C4-2B (cell line): ENCODE measurements at regions not wholly inside any gene's neighbourhood (a gene's known extent, or its start where the extent isn't known, plus 50 kb on each side); places are given as distances from the start of the nearest gene placed in this dataset.

ENCODE experiments used
- H3K27ac ChIP-seq: fragments of 450-650 bp; 2 replicates; pipeline ENCODE4 v1.5.1; 2017
- ZFX ChIP-seq: fragments of 450-650 bp; IDR thresholded peaks from 2 replicates; pipeline ENCODE4 v1.6.1; 2017
- TF ChIP-seq, protein P1 (sequence below): fragments of 450-650 bp; conservative IDR thresholded peaks from 2 replicates; pipeline ENCODE4 v1.5.1; 2017; ENCODE audit warnings: mild to moderate bottlenecking

DNA sequence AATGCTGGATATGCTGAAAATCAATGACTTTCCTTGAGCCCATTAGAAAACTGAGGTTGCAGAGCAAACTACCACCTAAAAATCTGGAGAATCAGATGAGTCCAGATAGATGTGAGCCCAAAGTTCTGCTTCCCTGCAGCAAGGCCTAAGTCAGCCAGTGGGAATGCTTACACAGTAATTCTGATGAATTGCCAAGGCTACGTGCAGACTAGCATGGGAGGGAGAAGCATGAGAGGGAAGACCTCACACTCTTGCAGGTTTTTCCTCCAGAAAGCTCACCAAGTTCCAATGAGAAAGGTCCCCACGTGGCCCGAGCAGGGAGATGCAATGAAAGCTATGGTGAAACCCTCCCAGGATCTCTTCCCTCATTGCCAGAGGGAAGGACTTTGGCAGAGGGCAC lies 104.8 kb upstream of the SIRPA start:
- H3K27ac ChIP-seq = no peak overlapping the region
- TF ChIP-seq, protein P1, sequence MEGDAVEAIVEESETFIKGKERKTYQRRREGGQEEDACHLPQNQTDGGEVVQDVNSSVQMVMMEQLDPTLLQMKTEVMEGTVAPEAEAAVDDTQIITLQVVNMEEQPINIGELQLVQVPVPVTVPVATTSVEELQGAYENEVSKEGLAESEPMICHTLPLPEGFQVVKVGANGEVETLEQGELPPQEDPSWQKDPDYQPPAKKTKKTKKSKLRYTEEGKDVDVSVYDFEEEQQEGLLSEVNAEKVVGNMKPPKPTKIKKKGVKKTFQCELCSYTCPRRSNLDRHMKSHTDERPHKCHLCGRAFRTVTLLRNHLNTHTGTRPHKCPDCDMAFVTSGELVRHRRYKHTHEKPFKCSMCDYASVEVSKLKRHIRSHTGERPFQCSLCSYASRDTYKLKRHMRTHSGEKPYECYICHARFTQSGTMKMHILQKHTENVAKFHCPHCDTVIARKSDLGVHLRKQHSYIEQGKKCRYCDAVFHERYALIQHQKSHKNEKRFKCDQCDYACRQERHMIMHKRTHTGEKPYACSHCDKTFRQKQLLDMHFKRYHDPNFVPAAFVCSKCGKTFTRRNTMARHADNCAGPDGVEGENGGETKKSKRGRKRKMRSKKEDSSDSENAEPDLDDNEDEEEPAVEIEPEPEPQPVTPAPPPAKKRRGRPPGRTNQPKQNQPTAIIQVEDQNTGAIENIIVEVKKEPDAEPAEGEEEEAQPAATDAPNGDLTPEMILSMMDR = no peak
- no peak for TF ChIP-seq ZFX

DNA sequence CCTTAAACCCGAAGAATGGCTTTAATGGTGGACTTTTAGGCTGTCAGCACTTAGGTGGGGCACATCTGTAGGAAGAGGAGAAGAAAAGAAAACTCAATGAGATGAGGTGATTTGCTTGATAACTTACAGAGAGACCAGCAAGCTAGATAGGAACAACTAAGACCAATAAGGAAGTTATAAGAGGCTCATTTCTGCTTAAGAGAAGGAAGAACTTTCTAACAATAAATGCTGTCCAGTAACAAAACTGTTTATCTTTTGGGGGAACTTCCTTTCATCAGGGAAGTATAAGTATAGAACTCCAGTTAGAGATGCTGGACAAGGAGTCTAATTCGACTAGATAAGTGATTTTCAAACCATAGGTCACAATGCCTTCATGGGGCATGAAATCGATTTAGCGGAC lies 107.2 kb upstream of the SIRPA start:
- H3K27ac ChIP-seq = no peak overlapping the region
- TF ChIP-seq, protein P1 = no peak
- TF ChIP-seq ZFX = no peak

DNA sequence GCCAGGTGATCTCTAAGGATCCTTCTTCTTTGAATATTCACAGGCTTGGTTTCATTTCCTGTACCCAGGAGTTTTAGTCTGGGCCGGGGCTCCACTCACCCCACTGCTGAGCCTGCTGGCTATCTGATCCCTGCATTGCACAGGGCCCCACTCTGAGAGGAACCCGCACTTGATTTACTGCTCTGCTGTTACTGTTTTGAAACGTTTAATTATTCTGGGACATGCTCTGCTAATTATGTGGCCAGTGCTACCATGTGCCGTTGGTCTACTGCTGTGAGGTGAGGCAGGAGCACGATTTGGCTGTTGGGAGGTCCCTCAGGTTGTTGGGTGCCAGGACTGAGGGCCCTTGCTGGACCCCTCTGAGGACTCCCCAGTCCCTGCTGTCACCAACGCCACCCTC lies 108.7 kb upstream of the SIRPA start:
- TF ChIP-seq ZFX = no peak
- TF ChIP-seq, protein P1 = no peak
- no peak overlapping the region for H3K27ac ChIP-seq

DNA sequence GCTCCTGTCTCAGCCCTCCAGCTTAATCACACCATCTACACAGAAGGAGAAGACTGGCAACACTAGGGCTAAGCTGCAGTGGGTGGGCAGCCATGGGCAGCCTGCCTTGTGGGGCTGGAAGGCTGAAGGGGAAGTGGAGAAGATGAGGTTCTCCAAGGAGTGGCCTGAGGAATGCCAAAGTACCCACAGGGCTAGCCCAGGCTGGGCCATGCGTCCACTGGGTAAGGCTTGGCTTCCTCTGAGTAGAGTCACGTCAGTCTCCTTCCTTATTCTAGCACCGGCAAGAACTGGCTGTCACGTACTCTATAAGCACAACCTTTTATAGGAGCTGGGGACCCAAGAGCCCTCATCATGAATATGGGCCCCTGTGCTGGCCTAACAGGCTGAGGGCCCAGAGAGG lies 110.6 kb upstream of the SIRPA start:
- TF ChIP-seq ZFX = no peak
- TF ChIP-seq, protein P1 = no peak

DNA sequence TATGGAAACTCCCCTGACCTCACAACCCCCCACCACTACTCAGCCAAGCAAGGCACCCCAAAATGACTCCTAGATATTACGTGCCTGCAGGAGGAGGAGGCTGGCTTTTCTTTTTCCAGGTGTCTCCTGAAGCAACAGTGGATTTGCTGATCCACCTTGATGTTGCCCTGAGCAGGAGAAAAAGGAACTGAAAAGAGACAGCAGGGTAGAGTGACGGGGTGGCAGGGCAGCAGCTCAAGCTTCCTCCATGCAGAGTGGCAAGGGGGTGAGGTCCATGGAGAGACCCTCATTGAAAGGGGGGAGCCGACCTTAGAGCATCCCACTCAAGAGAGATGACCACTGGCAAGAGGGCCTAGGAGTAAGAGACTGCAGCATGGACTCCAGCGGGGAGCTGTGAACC lies 112.0 kb upstream of the SIRPA start:
- TF ChIP-seq, protein P1 = no peak
- TF ChIP-seq ZFX = no peak
- no peak overlapping the region for H3K27ac ChIP-seq

More for the DNA sequence above, 110.6 kb upstream of the SIRPA start:
- no peak overlapping the region for H3K27ac ChIP-seq

DNA sequence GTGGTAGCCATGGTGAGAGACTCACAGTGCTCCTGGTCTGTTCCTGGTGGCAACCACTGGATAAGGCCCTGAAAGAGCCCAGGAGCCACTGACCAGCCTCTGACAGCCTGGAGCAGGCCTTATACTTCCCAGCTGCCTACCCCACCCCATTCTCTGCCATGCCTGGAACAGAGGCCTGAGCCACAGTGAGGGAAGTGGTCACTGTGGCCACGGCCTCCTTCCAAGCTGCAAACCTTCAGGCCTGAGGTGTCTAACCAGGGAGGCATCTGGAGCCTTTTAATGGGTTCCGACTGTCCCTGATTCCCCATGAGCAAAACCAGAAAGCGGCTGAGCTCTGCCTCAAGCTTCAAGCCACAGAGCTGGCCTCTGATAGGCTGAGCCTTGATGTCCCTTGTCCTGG lies 113.0 kb upstream of the SIRPA start:
- H3K27ac ChIP-seq = no peak overlapping the region
- TF ChIP-seq, protein P1 = no peak
- TF ChIP-seq ZFX = no peak

DNA sequence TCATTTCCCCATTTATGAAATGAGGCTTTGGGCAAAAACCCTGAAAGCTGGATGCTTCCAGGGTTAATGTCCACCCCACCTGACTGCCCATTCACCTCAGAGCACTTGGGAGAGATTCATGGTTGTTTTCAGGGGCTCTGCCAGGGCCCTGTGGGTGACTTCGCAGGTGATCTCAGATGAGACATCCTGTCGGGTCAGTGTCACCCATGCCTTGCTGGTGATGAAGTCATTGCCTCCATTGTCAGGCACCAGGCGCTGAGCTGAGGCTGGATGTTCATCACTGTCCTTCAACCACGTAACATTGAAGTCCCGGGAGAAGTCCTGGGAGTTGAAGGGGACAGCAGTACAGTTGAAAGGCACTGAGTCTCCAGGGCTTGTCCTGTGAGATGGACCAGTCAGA lies 115.6 kb upstream of the SIRPA start:
- no peak for TF ChIP-seq ZFX
- TF ChIP-seq, protein P1 = no peak
- no peak overlapping the region for H3K27ac ChIP-seq
